Testis (tissue), 2 donors: ENCODE measurements at regions not wholly inside any gene's neighbourhood (a gene's known extent, or its start where the extent isn't known, plus 50 kb on each side); places are given as distances from the start of the nearest gene placed in this dataset.

Experiments
- DNase-seq: peaks from one replicate; pipeline ENCODE4 v3.0.0-alpha.2; 2019
- H3K27ac ChIP-seq, 2 donors: fragments of 200-600 bp; sonication (generic); one replicate each; pipeline ENCODE4 v1.5.1; 2019
- H3K27me3 ChIP-seq: fragments of 200-600 bp; sonication (generic); one replicate; pipeline ENCODE4 v1.5.1; 2019
- H3K36me3 ChIP-seq: fragments of 200-600 bp; sonication (generic); one replicate; pipeline ENCODE4 v1.5.1; 2017; ENCODE audit warnings: low read depth; ENCODE audit errors: missing control alignments
- H3K4me1 ChIP-seq: fragments of 200-600 bp; sonication (generic); one replicate; pipeline ENCODE4 v1.5.1; 2019
- H3K4me3 ChIP-seq, 2 donors: fragments of 200-600 bp; sonication (generic); one replicate each; pipeline ENCODE4 v1.5.1; 2017 to 2019
- H3K9me3 ChIP-seq: fragments of 200-600 bp; sonication (generic); one replicate; pipeline ENCODE4 v1.5.1; 2017
- CTCF ChIP-seq, 3 experiments: fragments of 450-650 bp in 2 of 3; fragments of 200-600 bp in 1 of 3; sonication (generic) in 1 of 3; IDR thresholded peaks; one replicate each; pipeline ENCODE4 v1.5.1; 2016 to 2019; ENCODE audit warnings: antibody characterized with exemption in 3 of 3, mild to moderate bottlenecking in 2 of 3, moderate library complexity in 1 of 3
- POLR2A ChIP-seq: fragments of 450-650 bp; IDR thresholded peaks from one replicate; pipeline ENCODE4 v1.6.1; 2017; ENCODE audit warnings: antibody characterized with exemption, mild to moderate bottlenecking, moderate library complexity
- WGBS, 2 donors: methylation state at CpG; one replicate each; pipeline ENCODE4 v1.1.5; 2018; 5-methylcytosine and 5-hydroxymethylcytosine counted together
- intact Hi-C: fragments of 100-400 bp; cut with DNase I; formaldehyde crosslinking; loops from one replicate; pipeline ENCODE4 v1.15.1; 2023; ENCODE audit warnings: low total_unique reads
- microRNA counts, 2 donors: library from miRNA; unstranded; fragments of <30 nt; microRNA quantifications; one replicate each; lab custom pipeline; 2016
- microRNA-seq, 2 donors: library from miRNA; unstranded; fragments of <30 nt; microRNA quantifications; one replicate each; pipeline ENCODE4, GENCODE V29; 2016; ENCODE audit warnings: borderline number of aligned reads in 2 of 2, borderline replicate concordance in 1 of 2
- small RNA-seq, 2 donors: library from RNA; depleted of rRNA; stranded (forward); fragments of <200 nt; gene quantifications; one replicate each; pipeline ENCODE3, GENCODE V24; 2016

GRCh38 chr14:47744155-47744554 is 68.8 kb upstream of the MDGA2 start:
- intact Hi-C loops: no loop called here
- Histone ChIP-seq H3K27me3 (no peaks in the 10 kb centered on the region), H3K4me1 (no peaks in the 10 kb centered on the region), H3K27ac (no peak overlapping the region), H3K4me3 (no peak overlapping the region), H3K36me3 (no peaks in the 10 kb centered on the region), H3K9me3 (no peaks in the 10 kb centered on the region)
- WGBS, 2 donors: 60% methylated on average over 1 of the region's 1 CpG
- DNase-seq: no peak
- TF ChIP-seq CTCF (IDR thresholded peaks at IDR 0.05): no peak

DNA sequence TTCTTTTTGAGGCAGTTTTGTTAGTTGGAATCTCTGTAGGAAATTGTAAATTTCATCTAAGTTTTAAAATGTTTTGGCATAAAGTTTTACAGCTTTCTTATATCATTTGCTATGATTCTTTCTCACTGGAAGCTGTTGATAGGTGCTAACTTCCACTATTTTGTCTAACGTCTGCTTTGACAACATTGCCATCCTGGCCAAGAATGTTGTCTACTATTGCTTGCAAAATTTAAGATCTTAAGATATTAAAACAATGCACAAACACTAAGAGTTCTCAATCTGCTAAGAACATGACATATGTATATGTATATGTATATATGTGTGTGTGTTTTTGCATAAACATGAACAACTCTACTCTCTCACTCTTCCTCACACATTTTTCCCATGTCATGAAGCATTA is 64.1 kb upstream of the MDGA2 start:
- no peak for DNase-seq
- H3K27me3 ChIP-seq: no peaks in the 10 kb centered on the region
- H3K36me3 ChIP-seq: no peaks in the 10 kb centered on the region
- intact Hi-C loops: no loop called here
- H3K27ac ChIP-seq: no peak overlapping the region
- no peaks in the 10 kb centered on the region for H3K9me3 ChIP-seq
- no peaks in the 10 kb centered on the region for H3K4me1 ChIP-seq
- WGBS, 2 donors: 76 to 84% methylated on average over 1 of the region's 1 CpG
- TF ChIP-seq POLR2A (no peak), CTCF (IDR thresholded peaks at IDR 0.05) (no peak)
- H3K4me3 ChIP-seq: no peak overlapping the region

- H3K4me3 ChIP-seq: no peak overlapping the region
- H3K27ac ChIP-seq: no peak overlapping the region
- no peaks in the 10 kb centered on the region for H3K9me3 ChIP-seq
- 78 to 81% methylated on average over 3 of the region's 3 CpGs for WGBS, 2 donors
- intact Hi-C loops: no loop called here
- TF ChIP-seq CTCF (IDR thresholded peaks at IDR 0.05) (no peak), POLR2A (no peak)
- no peaks in the 10 kb centered on the region for H3K4me1 ChIP-seq
- no peaks in the 10 kb centered on the region for H3K27me3 ChIP-seq
- no peaks in the 10 kb centered on the region for H3K36me3 ChIP-seq
- no peak for DNase-seq
These were observed 54.9 kb upstream of the MDGA2 start for GRCh38 chr14:47730296-47730695.

MicroRNAs in the stretch of these regions (microRNA counts, 767-probe panel; counts per million panel counts)
- 0 to 152 counts per million in 2 donors for microRNA hsa-miR-548y (lab: Ali Mortazavi, UCI)

Small RNA genes lying in the stretch of these regions (microRNA-seq; reads per million reads assigned to microRNA genes)
- gene MIR548Y: 0 reads per million in 2 donors

Small RNA genes lying in the stretch of these regions (small RNA-seq; reads per million reads assigned to genes)
- gene AL121576.1 (0 reads per million in 2 donors), gene AL512360.1 (0 reads per million in 2 donors), gene MIR548Y (0 reads per million in 2 donors), gene RNU6-297P (0 reads per million in 2 donors)
